ENCODE measurements at regions not wholly inside any gene's neighbourhood (a gene's known extent, or its start where the extent isn't known, plus 50 kb on each side); places are given as distances from the start of the nearest gene placed in this dataset.

- no peak overlapping the region for H3K4me3 ChIP-seq
- no peaks in the 10 kb centered on the region for H3K27me3 ChIP-seq
- H3K27ac ChIP-seq, result no peak overlapping the region
- no peak for DNase-seq
- H3K36me3 ChIP-seq, result no peaks in the 10 kb centered on the region
- no peaks in the 10 kb centered on the region for H3K9me3 ChIP-seq
- peaks cover 0 to 7% (median 0%) of the 10 kb centered on the region in 4 donors for H3K4me1 ChIP-seq
- no peak for TF ChIP-seq POLR2A (IDR thresholded peaks at IDR 0.05)
- TF ChIP-seq, protein P1, sequence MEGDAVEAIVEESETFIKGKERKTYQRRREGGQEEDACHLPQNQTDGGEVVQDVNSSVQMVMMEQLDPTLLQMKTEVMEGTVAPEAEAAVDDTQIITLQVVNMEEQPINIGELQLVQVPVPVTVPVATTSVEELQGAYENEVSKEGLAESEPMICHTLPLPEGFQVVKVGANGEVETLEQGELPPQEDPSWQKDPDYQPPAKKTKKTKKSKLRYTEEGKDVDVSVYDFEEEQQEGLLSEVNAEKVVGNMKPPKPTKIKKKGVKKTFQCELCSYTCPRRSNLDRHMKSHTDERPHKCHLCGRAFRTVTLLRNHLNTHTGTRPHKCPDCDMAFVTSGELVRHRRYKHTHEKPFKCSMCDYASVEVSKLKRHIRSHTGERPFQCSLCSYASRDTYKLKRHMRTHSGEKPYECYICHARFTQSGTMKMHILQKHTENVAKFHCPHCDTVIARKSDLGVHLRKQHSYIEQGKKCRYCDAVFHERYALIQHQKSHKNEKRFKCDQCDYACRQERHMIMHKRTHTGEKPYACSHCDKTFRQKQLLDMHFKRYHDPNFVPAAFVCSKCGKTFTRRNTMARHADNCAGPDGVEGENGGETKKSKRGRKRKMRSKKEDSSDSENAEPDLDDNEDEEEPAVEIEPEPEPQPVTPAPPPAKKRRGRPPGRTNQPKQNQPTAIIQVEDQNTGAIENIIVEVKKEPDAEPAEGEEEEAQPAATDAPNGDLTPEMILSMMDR (IDR thresholded peaks at IDR 0.05), result no peak
Measured at GRCh38 chr20:10745790-10746189, 72.0 kb upstream of the JAG1 start.

GRCh38 chr20:10747019-10747418 lies 73.2 kb upstream of the JAG1 start:
- H3K4me1 ChIP-seq, result peaks cover 0 to 7% (median 0%) of the 10 kb centered on the region in 4 donors
- no peaks in the 10 kb centered on the region for H3K27me3 ChIP-seq
- no peak overlapping the region for H3K27ac ChIP-seq
- no peaks in the 10 kb centered on the region for H3K9me3 ChIP-seq
- H3K4me3 ChIP-seq, result no peak overlapping the region
- H3K36me3 ChIP-seq, result no peaks in the 10 kb centered on the region
- TF ChIP-seq POLR2A (IDR thresholded peaks at IDR 0.05), result no peak
- TF ChIP-seq, protein P1 (IDR thresholded peaks at IDR 0.05), result no peak
- no peak for DNase-seq

DNA sequence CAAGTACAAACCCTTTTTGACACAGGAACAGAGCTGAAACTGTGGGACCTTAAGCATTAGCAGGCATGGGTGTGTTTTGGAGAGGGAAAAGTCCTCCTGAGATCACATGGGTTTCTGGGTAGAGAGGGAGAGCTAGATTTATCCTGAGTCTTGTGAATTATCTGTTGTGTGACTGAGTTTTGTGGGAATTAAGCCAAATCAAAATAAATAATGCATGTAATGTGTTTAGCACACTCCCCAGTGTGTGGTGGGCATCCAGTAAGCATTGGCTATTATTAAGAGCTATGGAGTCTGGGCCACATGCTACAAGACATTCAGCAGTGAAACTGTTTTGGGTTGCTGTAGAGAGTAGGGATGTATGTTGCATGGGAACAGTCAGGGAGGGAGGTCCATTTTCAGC lies 75.3 kb upstream of the JAG1 start:
- Histone ChIP-seq H3K36me3 (no peaks in the 10 kb centered on the region), H3K27ac (no peak overlapping the region), H3K4me3 (no peak overlapping the region), H3K9me3 (no peaks in the 10 kb centered on the region), H3K27me3 (no peaks in the 10 kb centered on the region), H3K4me1 (peaks cover 0 to 7% (median 0%) of the 10 kb centered on the region in 4 donors)
- DNase-seq, result no peak
- TF ChIP-seq, protein P1 (IDR thresholded peaks at IDR 0.05), result no peak
- no peak for TF ChIP-seq POLR2A (IDR thresholded peaks at IDR 0.05)

- H3K4me3 ChIP-seq, result no peak overlapping the region
- H3K36me3 ChIP-seq, result no peaks in the 10 kb centered on the region
- H3K27ac ChIP-seq, result no peak overlapping the region
- H3K4me1 ChIP-seq, result peaks cover 0 to 2% (median 0%) of the 10 kb centered on the region in 4 donors
- TF ChIP-seq, protein P1 (IDR thresholded peaks at IDR 0.05), result no peak
- TF ChIP-seq POLR2A (IDR thresholded peaks at IDR 0.05), result no peak
- H3K9me3 ChIP-seq, result no peaks in the 10 kb centered on the region
- H3K27me3 ChIP-seq, result no peaks in the 10 kb centered on the region
- DNase-seq, result no peak
Measured at GRCh38 chr20:10752206-10752605, 78.4 kb upstream of the JAG1 start.

DNA sequence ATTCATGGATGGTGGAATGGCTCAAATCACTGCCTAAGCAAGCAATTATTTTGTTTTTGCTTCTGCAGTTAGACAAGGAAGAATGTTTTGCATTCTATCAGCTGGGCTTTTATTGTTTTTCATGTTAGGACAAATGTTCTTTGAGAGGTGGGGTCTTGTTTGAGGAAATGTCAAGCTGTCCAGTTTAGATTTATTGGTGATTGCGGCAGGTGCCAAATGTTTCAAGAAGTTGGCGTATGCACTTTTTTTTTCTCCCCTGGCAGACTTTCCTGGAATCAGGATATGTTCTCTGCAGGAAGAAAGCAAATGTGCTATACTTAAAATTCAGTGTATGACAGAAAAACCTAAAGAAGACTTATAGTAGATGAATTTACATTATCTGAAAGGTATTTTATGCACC lies 81.0 kb upstream of the JAG1 start:
- no peak overlapping the region for H3K27ac ChIP-seq
- TF ChIP-seq, protein P1 (IDR thresholded peaks at IDR 0.05), result no peak
- TF ChIP-seq POLR2A (IDR thresholded peaks at IDR 0.05), result no peak

DNA sequence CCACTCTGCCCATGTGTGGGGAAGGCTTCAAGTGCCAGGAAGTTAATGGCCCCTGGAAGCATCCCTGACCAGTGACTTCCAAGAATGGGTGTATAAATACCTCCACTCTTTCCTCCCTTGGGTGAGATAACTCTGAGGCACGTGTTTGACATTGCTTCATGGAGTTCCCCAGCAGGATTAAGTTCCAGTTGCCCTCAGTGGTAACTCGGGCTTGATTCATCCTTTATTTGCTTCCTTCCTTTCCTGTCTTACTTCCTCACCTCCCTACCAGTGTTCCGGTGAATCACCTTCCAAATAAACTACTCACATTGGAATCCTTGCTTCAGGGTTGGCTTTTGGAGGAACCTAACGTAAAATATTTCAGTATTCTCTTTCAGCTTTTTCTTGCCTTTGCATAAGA lies 84.6 kb upstream of the JAG1 start:
- Histone ChIP-seq H3K4me3 (no peak overlapping the region), H3K4me1 (no peaks in the 10 kb centered on the region), H3K27me3 (no peaks in the 10 kb centered on the region), H3K9me3 (no peaks in the 10 kb centered on the region), H3K27ac (no peak overlapping the region), H3K36me3 (no peaks in the 10 kb centered on the region)
- no peak for DNase-seq
- TF ChIP-seq, protein P1 (IDR thresholded peaks at IDR 0.05), result no peak
- no peak for TF ChIP-seq POLR2A (IDR thresholded peaks at IDR 0.05)

More for the DNA sequence above, 81.0 kb upstream of the JAG1 start:
- no peaks in the 10 kb centered on the region for H3K9me3 ChIP-seq
- H3K4me1 ChIP-seq, result no peaks in the 10 kb centered on the region
- no peaks in the 10 kb centered on the region for H3K27me3 ChIP-seq
- no peak for DNase-seq
- no peaks in the 10 kb centered on the region for H3K36me3 ChIP-seq
- no peak overlapping the region for H3K4me3 ChIP-seq

All from Peyer's patch (tissue), 4 donors.